Ishikawa (cell line): ENCODE measurements at regions not wholly inside any gene's neighbourhood (a gene's known extent, or its start where the extent isn't known, plus 50 kb on each side); places are given as distances from the start of the nearest gene placed in this dataset.

Source experiments
- CEBPB ChIP-seq: IDR thresholded peaks from 2 replicates; pipeline ENCODE4 v1.6.1; 2012
- CREB1 ChIP-seq: IDR thresholded peaks from 2 replicates; pipeline ENCODE4 v1.6.1; 2012; ENCODE audit warnings: low read depth
- EGR1 ChIP-seq: IDR thresholded peaks from 2 replicates; pipeline ENCODE4 v1.6.1; 2012
- EP300 ChIP-seq: IDR thresholded peaks from 2 replicates; pipeline ENCODE4 v1.6.1; 2012; ENCODE audit warnings: borderline replicate concordance
- FOXM1 ChIP-seq: IDR thresholded peaks from 2 replicates; pipeline ENCODE4 v1.6.1; 2012; ENCODE audit warnings: low read depth, borderline replicate concordance
- NFIC ChIP-seq: IDR thresholded peaks from 2 replicates; pipeline ENCODE4 v1.6.1; 2012
- RAD21 ChIP-seq: IDR thresholded peaks from 2 replicates; pipeline ENCODE4 v1.6.1; 2012; ENCODE audit warnings: low read depth
- TAF1 ChIP-seq: IDR thresholded peaks from 2 replicates; pipeline ENCODE4 v1.6.1; 2012; ENCODE audit warnings: low read depth, mild to moderate bottlenecking
- TCF12 ChIP-seq: IDR thresholded peaks from 2 replicates; pipeline ENCODE4 v1.6.1; 2012; ENCODE audit warnings: low read depth
- TEAD4 ChIP-seq: IDR thresholded peaks from 2 replicates; pipeline ENCODE4 v1.6.1; 2012
- USF1 ChIP-seq: IDR thresholded peaks from 2 replicates; pipeline ENCODE4 v1.6.1; 2012
- ZBTB7A ChIP-seq: IDR thresholded peaks from 2 replicates; pipeline ENCODE4 v1.6.1; 2012; ENCODE audit warnings: low read depth
- TF ChIP-seq, protein P1 (sequence below): IDR thresholded peaks from 2 replicates; pipeline ENCODE4 v1.6.1; 2012

DNA sequence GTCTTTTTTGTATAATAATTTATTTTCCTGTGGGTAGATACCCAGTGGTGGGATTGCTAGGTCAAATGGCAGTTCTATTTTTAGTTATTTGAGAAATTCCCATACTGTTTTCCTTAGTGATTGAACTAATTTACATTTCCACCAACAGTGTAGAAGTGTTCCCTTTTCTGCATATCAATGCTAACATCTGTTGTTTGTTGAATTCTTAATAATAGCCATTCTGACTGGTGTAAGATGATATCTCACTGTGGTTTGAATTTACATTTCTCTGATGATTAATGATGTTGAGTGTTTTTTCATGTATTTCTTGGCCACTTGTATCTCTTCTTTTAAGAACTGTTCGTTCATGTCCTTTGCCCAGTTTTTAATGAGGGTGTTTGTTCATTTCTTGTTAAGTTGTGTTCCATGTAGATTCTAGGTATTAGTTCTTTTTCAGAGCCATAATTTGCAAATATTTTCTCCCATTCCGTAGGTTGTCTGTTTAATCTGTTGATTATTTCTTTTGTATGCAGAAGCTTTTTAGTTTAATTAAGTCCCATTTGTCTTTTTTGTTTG is 713.3 kb upstream of the EPHA6 start:
- TF ChIP-seq EP300: no peak
- TF ChIP-seq EGR1: no peak
- TF ChIP-seq CEBPB: no peak
- TF ChIP-seq TCF12: no peak
- no peak for TF ChIP-seq USF1
- TF ChIP-seq TAF1: no peak
- TF ChIP-seq CREB1: no peak
- no peak for TF ChIP-seq NFIC
- TF ChIP-seq, protein P1, sequence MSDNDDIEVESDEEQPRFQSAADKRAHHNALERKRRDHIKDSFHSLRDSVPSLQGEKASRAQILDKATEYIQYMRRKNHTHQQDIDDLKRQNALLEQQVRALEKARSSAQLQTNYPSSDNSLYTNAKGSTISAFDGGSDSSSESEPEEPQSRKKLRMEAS: no peak
- TF ChIP-seq TEAD4: no peak
- TF ChIP-seq ZBTB7A: no peak

- TF ChIP-seq FOXM1: no peak
- no peak for TF ChIP-seq NFIC
- TF ChIP-seq ZBTB7A: no peak
- no peak for TF ChIP-seq TEAD4
- TF ChIP-seq TAF1: no peak
- TF ChIP-seq USF1: no peak
- TF ChIP-seq EP300: no peak
- no peak for TF ChIP-seq TCF12
- TF ChIP-seq RAD21: no peak
- TF ChIP-seq EGR1: no peak
Measured at GRCh38 chr3:96106701-96107100, 707.7 kb upstream of the EPHA6 start.
